T-cell (primary cell): ENCODE measurements at regions not wholly inside any gene's neighbourhood (a gene's known extent, or its start where the extent isn't known, plus 50 kb on each side); places are given as distances from the start of the nearest gene placed in this dataset.

ENCODE experiments used
- ATAC-seq, 4 experiments: fragments of 200-7000 bp in 3 of 4; fragments of 150-1000 bp in 1 of 4; cut with Tn5 transposase; replicated peaks in 1 of 4; 1 replicate in 3 of 4; 2 replicates in 1 of 4; pipeline ENCODE4 v1.10.0; 2021; ENCODE audit warnings: moderate library complexity in 3 of 4, mild to moderate bottlenecking in 2 of 4, moderate number of reproducible peaks in 1 of 4
- CTCF ChIA-PET, 2 donors: fragments of 300-600 bp; sonication (Branson Sonifier 250); formaldehyde crosslinking; loops; one replicate each; lab custom pipeline; 2022; ENCODE audit warnings: antibody characterized with exemption in 2 of 2; lab: Charles Lee
- POLR2A ChIA-PET, 2 donors: fragments of 300-600 bp; sonication (Branson Sonifier 250); formaldehyde crosslinking; loops; one replicate each; lab custom pipeline; 2022; ENCODE audit warnings: antibody characterized with exemption in 2 of 2; lab: Charles Lee
- DNase-seq, 35 experiments: peaks; one replicate each; pipeline versions ENCODE4 v3.0.0 to v3.0.0-alpha.2; 2013 to 2023
- H3K27ac ChIP-seq: one replicate; pipeline ENCODE4 v1.5.1; 2013; ENCODE audit warnings: low read length
- H3K27me3 ChIP-seq, 2 experiments: replicated peaks in 1 of 2; 1 replicate in 1 of 2; 2 replicates in 1 of 2; pipeline versions ENCODE4 v1.6.1 to v1.7.0; 2013; ENCODE audit warnings: low read length in 1 of 2, mixed read lengths in 1 of 2; ENCODE audit not compliant: control insufficient read depth in 2 of 2, insufficient read depth in 2 of 2; ENCODE audit errors: extremely low read depth in 1 of 2
- H3K36me3 ChIP-seq, 2 donors: 1 replicate in 1 of 2; 2 replicates in 1 of 2; pipeline versions ENCODE4 v1.6.1 to v1.7.0; 2013; ENCODE audit warnings: low read length in 1 of 2; ENCODE audit not compliant: control insufficient read depth in 2 of 2, insufficient read depth in 1 of 2; ENCODE audit errors: extremely low read depth in 1 of 2
- H3K4me1 ChIP-seq, 2 experiments: 1 replicate in 1 of 2; 2 replicates in 1 of 2; pipeline versions ENCODE4 v1.6.1 to v1.7.0; 2013; ENCODE audit warnings: low read length in 2 of 2, mixed read lengths in 1 of 2; ENCODE audit not compliant: insufficient read depth in 2 of 2, control insufficient read depth in 1 of 2; ENCODE audit errors: extremely low read depth in 1 of 2
- H3K4me3 ChIP-seq, 2 donors: 1 replicate in 1 of 2; 2 replicates in 1 of 2; pipeline versions ENCODE4 v1.5.1 to v1.7.0; 2013; ENCODE audit warnings: mild to moderate bottlenecking in 2 of 2, low read length in 1 of 2, moderate library complexity in 1 of 2; ENCODE audit not compliant: control insufficient read depth in 1 of 2; ENCODE audit errors: extremely low read depth in 1 of 2
- H3K9me3 ChIP-seq: 2 replicates; pipeline ENCODE4 v1.7.0; 2013
- H3K27ac Mint-ChIP-seq, 2 donors: one replicate each; pipeline ENCODE4 v1.8.0; 2020 to 2021; ENCODE audit warnings: mild to moderate bottlenecking in 2 of 2, mixed read lengths in 2 of 2
- H3K27me3 Mint-ChIP-seq, 2 donors: one replicate each; pipeline ENCODE4 v1.8.0; 2021 to 2022; ENCODE audit warnings: mixed read lengths in 2 of 2
- H3K36me3 Mint-ChIP-seq: one replicate; pipeline ENCODE4 v1.8.0; 2021; ENCODE audit warnings: mixed read lengths
- H3K4me1 Mint-ChIP-seq, 3 donors: one replicate each; pipeline ENCODE4 v1.8.0; 2020 to 2022; ENCODE audit warnings: mixed read lengths in 3 of 3, mild to moderate bottlenecking in 1 of 3
- H3K4me3 Mint-ChIP-seq, 3 donors: one replicate each; pipeline ENCODE4 v1.8.0; 2020 to 2022; ENCODE audit warnings: mild to moderate bottlenecking in 3 of 3, mixed read lengths in 3 of 3, moderate library complexity in 3 of 3
- H3K9me3 Mint-ChIP-seq, 3 donors: one replicate each; pipeline ENCODE4 v1.8.0; 2020 to 2022; ENCODE audit warnings: mixed read lengths in 3 of 3
- WGBS: methylation state at CpG from one replicate; pipeline ENCODE4 v1.1.5; 2013; ENCODE audit warnings: missing lambda C conversion rate; ENCODE audit not compliant: insufficient coverage; 5-methylcytosine and 5-hydroxymethylcytosine counted together

DNA sequence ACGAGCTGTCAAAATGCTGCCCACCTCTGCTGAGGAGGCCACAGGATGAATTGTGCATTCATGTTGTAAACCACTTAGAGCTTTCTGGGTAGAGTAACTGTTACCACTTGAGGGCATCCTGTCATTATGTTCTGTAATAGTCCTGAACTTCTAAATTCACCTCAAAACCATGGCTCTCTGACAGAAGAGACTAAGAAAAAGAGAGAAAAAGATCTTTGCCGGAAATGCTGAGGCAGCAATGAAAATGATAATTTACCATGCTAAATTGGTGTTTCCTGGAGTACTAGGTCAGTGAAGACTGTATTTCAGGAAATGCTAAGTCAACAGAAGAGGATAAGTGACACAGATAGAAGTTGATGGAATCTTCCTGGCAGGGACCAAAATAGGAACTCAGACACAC, 942.3 kb upstream of the SLIT2 start:
- DNase-seq = no peak
- POLR2A ChIA-PET = no interaction called here
- Mint-ChIP-seq H3K36me3 (no peaks in the 10 kb centered on the region), H3K9me3 (peaks cover 20 to 35% (median 21%) of the 10 kb centered on the region in 3 donors), H3K4me3 (no peak overlapping the region), H3K27ac (no peak overlapping the region), H3K27me3 (no peaks in the 10 kb centered on the region), H3K4me1 (no peaks in the 10 kb centered on the region)
- WGBS = no CpG with 5 or more reads among the region's 2 CpGs
- CTCF ChIA-PET = no interaction called here
- Histone ChIP-seq H3K36me3 (no peaks in the 10 kb centered on the region), H3K27me3 (no peaks in the 10 kb centered on the region), H3K4me1 (no peaks in the 10 kb centered on the region), H3K9me3 (no peaks in the 10 kb centered on the region), H3K4me3 (no peak overlapping the region), H3K27ac (no peak overlapping the region)
- ATAC-seq = no peak

- H3K9me3 Mint-ChIP-seq = peaks cover 13 to 25% (median 14%) of the 10 kb centered on the region in 3 donors
- no peaks in the 10 kb centered on the region for H3K36me3 Mint-ChIP-seq
- no peak overlapping the region for H3K4me3 Mint-ChIP-seq
- DNase-seq = no peak
- CTCF ChIA-PET = no interaction called here
- Histone ChIP-seq H3K36me3 (no peaks in the 10 kb centered on the region), H3K4me1 (no peaks in the 10 kb centered on the region), H3K9me3 (no peaks in the 10 kb centered on the region), H3K27ac (no peak overlapping the region), H3K4me3 (no peak overlapping the region), H3K27me3 (no peaks in the 10 kb centered on the region)
- WGBS = no CpG with 5 or more reads among the region's 2 CpGs
- no peaks in the 10 kb centered on the region for H3K4me1 Mint-ChIP-seq
- H3K27me3 Mint-ChIP-seq = no peaks in the 10 kb centered on the region
- no peak for ATAC-seq
- POLR2A ChIA-PET = interaction anchor here in 1 of 2 donors (0.6 kb wide), 1 partner anchor 1589 kb away, joined by 3 read pairs; no protein-coding TSS in a partner anchor
- H3K27ac Mint-ChIP-seq = no peak overlapping the region
Measured at GRCh38 chr4:19304028-19304427, 947.7 kb upstream of the SLIT2 start.

GRCh38 chr4:19301527-19301926, 950.2 kb upstream of the SLIT2 start:
- no peak overlapping the region for H3K4me3 ChIP-seq
- Mint-ChIP-seq H3K9me3 (peaks cover 8 to 27% (median 14%) of the 10 kb centered on the region in 3 donors), H3K27me3 (no peaks in the 10 kb centered on the region), H3K36me3 (no peaks in the 10 kb centered on the region), H3K4me3 (no peak overlapping the region), H3K27ac (no peak overlapping the region), H3K4me1 (no peaks in the 10 kb centered on the region)
- 43% methylated on average over 2 of the region's 4 CpGs for WGBS
- no peak overlapping the region for H3K27ac ChIP-seq
- CTCF ChIA-PET = no interaction called here
- no peaks in the 10 kb centered on the region for H3K36me3 ChIP-seq
- no peaks in the 10 kb centered on the region for H3K4me1 ChIP-seq
- H3K9me3 ChIP-seq = no peaks in the 10 kb centered on the region
- POLR2A ChIA-PET = no interaction called here
- no peak for ATAC-seq
- no peaks in the 10 kb centered on the region for H3K27me3 ChIP-seq
- DNase-seq = no peak

DNA sequence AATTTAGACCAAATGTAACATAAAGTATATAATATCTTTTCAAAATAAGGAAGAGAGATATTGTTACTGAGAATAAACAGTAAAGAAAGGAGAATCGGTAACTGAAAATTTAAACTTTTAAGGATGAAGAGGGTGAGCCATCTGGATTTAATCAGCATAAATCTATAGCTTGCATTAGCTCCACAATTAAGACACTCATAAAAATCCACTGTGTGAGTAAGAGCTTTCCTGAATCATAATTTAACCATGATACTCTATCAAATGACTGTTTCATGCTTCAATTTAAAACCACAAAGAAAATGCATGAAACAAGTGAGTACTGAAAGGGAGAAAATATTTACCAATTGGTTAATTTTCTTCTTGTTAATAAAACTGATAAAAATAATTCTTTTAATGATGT, 951.5 kb upstream of the SLIT2 start:
- H3K4me3 Mint-ChIP-seq = no peak overlapping the region
- no peaks in the 10 kb centered on the region for H3K27me3 Mint-ChIP-seq
- H3K27ac Mint-ChIP-seq = no peak overlapping the region
- POLR2A ChIA-PET = no interaction called here
- no CpG with 5 or more reads among the region's 1 CpG for WGBS
- H3K36me3 ChIP-seq = no peaks in the 10 kb centered on the region
- H3K27me3 ChIP-seq = no peaks in the 10 kb centered on the region
- no peaks in the 10 kb centered on the region for H3K36me3 Mint-ChIP-seq
- no peaks in the 10 kb centered on the region for H3K9me3 ChIP-seq
- H3K27ac ChIP-seq = no peak overlapping the region
- ATAC-seq (no peak), DNase-seq (no peak)
- CTCF ChIA-PET = no interaction called here
- H3K4me1 ChIP-seq = no peaks in the 10 kb centered on the region
- H3K9me3 Mint-ChIP-seq = peaks cover 0 to 28% (median 17%) of the 10 kb centered on the region in 3 donors
- H3K4me3 ChIP-seq = no peak overlapping the region
- H3K4me1 Mint-ChIP-seq = no peaks in the 10 kb centered on the region

DNA sequence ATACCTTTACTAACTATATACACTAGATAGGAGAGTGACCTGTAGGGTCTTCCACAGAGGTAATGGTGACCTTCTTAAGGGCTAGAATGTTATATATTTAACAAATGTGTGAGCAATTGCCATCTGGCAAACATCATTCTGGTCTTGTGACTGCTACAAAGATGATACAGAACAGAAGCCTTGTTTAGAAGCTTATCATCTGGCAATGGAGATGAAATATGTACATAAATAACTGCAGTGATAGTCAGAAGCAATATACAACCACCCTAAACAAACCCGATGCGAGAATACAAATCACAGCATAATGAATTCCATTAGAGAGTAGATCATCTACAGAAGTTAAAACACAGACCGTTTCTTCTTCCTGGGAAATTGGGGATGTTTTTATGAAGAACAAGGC, 952.7 kb upstream of the SLIT2 start:
- Histone ChIP-seq H3K4me3 (no peak overlapping the region), H3K27me3 (no peaks in the 10 kb centered on the region), H3K4me1 (no peaks in the 10 kb centered on the region), H3K27ac (no peak overlapping the region), H3K9me3 (no peaks in the 10 kb centered on the region), H3K36me3 (no peaks in the 10 kb centered on the region)
- no peak overlapping the region for H3K4me3 Mint-ChIP-seq
- ChIA-PET CTCF (no interaction called here), POLR2A (interaction anchor here in 1 of 2 donors (0.6 kb wide), 1 partner anchor 1831 kb away, joined by 4 read pairs; no protein-coding TSS in a partner anchor)
- no peaks in the 10 kb centered on the region for H3K4me1 Mint-ChIP-seq
- no peak overlapping the region for H3K27ac Mint-ChIP-seq
- 86% methylated on average over 1 of the region's 3 CpGs for WGBS
- H3K27me3 Mint-ChIP-seq = no peaks in the 10 kb centered on the region
- peaks cover 8 to 33% (median 24%) of the 10 kb centered on the region in 3 donors for H3K9me3 Mint-ChIP-seq
- DNase-seq = no peak
- H3K36me3 Mint-ChIP-seq = no peaks in the 10 kb centered on the region
- no peak for ATAC-seq

GRCh38 chr4:19293781-19294180, 957.9 kb upstream of the SLIT2 start:
- 100% methylated on average over 1 of the region's 1 CpG for WGBS
- Mint-ChIP-seq H3K27me3 (no peaks in the 10 kb centered on the region), H3K4me1 (no peaks in the 10 kb centered on the region), H3K27ac (no peak overlapping the region), H3K9me3 (peaks cover 24 to 67% (median 38%) of the 10 kb centered on the region in 3 donors), H3K4me3 (no peak overlapping the region), H3K36me3 (no peaks in the 10 kb centered on the region)
- H3K4me1 ChIP-seq = no peaks in the 10 kb centered on the region
- ATAC-seq = no peak
- H3K9me3 ChIP-seq = peaks cover 2% of the 10 kb centered on the region
- H3K4me3 ChIP-seq = no peak overlapping the region
- no peak overlapping the region for H3K27ac ChIP-seq
- no peaks in the 10 kb centered on the region for H3K36me3 ChIP-seq
- H3K27me3 ChIP-seq = no peaks in the 10 kb centered on the region
- POLR2A ChIA-PET = no interaction called here
- CTCF ChIA-PET = interaction anchor here in 1 of 2 donors (0.6 kb wide), 1 partner anchor 140 kb away, joined by 4 read pairs; no protein-coding TSS in a partner anchor
- DNase-seq = no peak

GRCh38 chr4:19293080-19293479, 958.6 kb upstream of the SLIT2 start:
- peaks cover 24 to 67% (median 35%) of the 10 kb centered on the region in 3 donors for H3K9me3 Mint-ChIP-seq
- no peaks in the 10 kb centered on the region for H3K27me3 Mint-ChIP-seq
- Histone ChIP-seq H3K27me3 (no peaks in the 10 kb centered on the region), H3K27ac (no peak overlapping the region), H3K9me3 (peaks cover 2% of the 10 kb centered on the region), H3K4me3 (no peak overlapping the region), H3K4me1 (no peaks in the 10 kb centered on the region), H3K36me3 (no peaks in the 10 kb centered on the region)
- WGBS = no CpG with 5 or more reads among the region's 1 CpG
- DNase-seq (no peak), ATAC-seq (no peak)
- H3K4me3 Mint-ChIP-seq = no peak overlapping the region
- H3K27ac Mint-ChIP-seq = no peak overlapping the region
- ChIA-PET CTCF (no interaction called here), POLR2A (no interaction called here)
- no peaks in the 10 kb centered on the region for H3K36me3 Mint-ChIP-seq
- no peaks in the 10 kb centered on the region for H3K4me1 Mint-ChIP-seq
